HEK293 (cell line): ENCODE measurements at regions not wholly inside any gene's neighbourhood (a gene's known extent, or its start where the extent isn't known, plus 50 kb on each side); places are given as distances from the start of the nearest gene placed in this dataset.

ENCODE experiments used
- CTCF ChIA-PET: fragments of 350-600 bp; formaldehyde crosslinking; extraction: SDS; loops from one replicate; lab custom pipeline; 2021; ENCODE audit warnings: antibody characterized with exemption; lab: Yijun Ruan, JAX
- POLR2A ChIA-PET: fragments of 300-600 bp; formaldehyde crosslinking; extraction: SDS; loops from one replicate; lab custom pipeline; 2020; ENCODE audit warnings: antibody characterized with exemption, inconsistent platforms; lab: Yijun Ruan, JAX
- H3K27ac ChIP-seq: fragments of 200-500 bp; sonication (Bioruptor generic); 2 replicates; pipeline ENCODE4 v1.5.1; 2014; ENCODE audit warnings: low read depth, low read length, control low read depth, inconsistent platforms; ENCODE audit errors: extremely low read depth
- H3K36me3 ChIP-seq, 2 experiments: fragments of 200-500 bp in 1 of 2; sonication (Bioruptor generic) in 1 of 2; 1 replicate in 1 of 2; 2 replicates in 1 of 2; pipeline ENCODE4 v1.5.1; 2014 to 2017; ENCODE audit warnings: inconsistent platforms in 2 of 2, low read length in 2 of 2; ENCODE audit not compliant: control insufficient read depth in 2 of 2, insufficient read depth in 1 of 2
- H3K4me1 ChIP-seq: fragments of 200-500 bp; sonication (Bioruptor generic); 2 replicates; pipeline ENCODE4 v1.5.1; 2014; ENCODE audit warnings: mild to moderate bottlenecking, low read length, inconsistent platforms; ENCODE audit not compliant: control insufficient read depth, insufficient read depth
- H3K4me3 ChIP-seq: 2 replicates; pipeline ENCODE4 v1.5.1; 2011; ENCODE audit warnings: low read depth, mild to moderate bottlenecking, control low read depth, low read length, moderate library complexity
- H3K9me3 ChIP-seq: fragments of 200-500 bp; sonication (Bioruptor generic); 2 replicates; pipeline ENCODE4 v1.5.1; 2014; ENCODE audit warnings: low read depth, low read length, inconsistent platforms; ENCODE audit not compliant: control insufficient read depth, insufficient read depth
- ELK4 ChIP-seq: IDR thresholded peaks from 2 replicates; pipeline ENCODE4 v1.6.1; 2011; ENCODE audit warnings: mild to moderate bottlenecking, low read depth, low read length, borderline replicate concordance
- OSR2 ChIP-seq: fragments of 450-650 bp; formaldehyde crosslinking; IDR thresholded peaks from 2 replicates; pipeline ENCODE4 v1.5.1; 2016; ENCODE audit warnings: missing biosample characterization, missing genetic modification characterization
- PRDM2 ChIP-seq: fragments of 450-650 bp; formaldehyde crosslinking; IDR thresholded peaks from 2 replicates; pipeline ENCODE4 v1.5.1; 2016; ENCODE audit warnings: missing biosample characterization, missing genetic modification characterization, borderline replicate concordance
- ZBTB6 ChIP-seq: fragments of 450-650 bp; formaldehyde crosslinking; IDR thresholded peaks from 2 replicates; pipeline ENCODE4 v1.5.1; 2017; ENCODE audit warnings: missing biosample characterization, missing genetic modification characterization
- ZNF169 ChIP-seq: fragments of 450-650 bp; formaldehyde crosslinking; IDR thresholded peaks from 2 replicates; pipeline ENCODE4 v1.5.1; 2016; ENCODE audit warnings: missing biosample characterization, missing genetic modification characterization
- ZNF26 ChIP-seq: fragments of 450-650 bp; formaldehyde crosslinking; IDR thresholded peaks from 2 replicates; pipeline ENCODE4 v1.5.1; 2016; ENCODE audit warnings: missing biosample characterization, missing genetic modification characterization
- ZNF324 ChIP-seq: fragments of 450-650 bp; formaldehyde crosslinking; IDR thresholded peaks from 2 replicates; pipeline ENCODE4 v1.5.1; 2016; ENCODE audit warnings: missing biosample characterization, missing genetic modification characterization
- ZNF488 ChIP-seq: fragments of 450-650 bp; formaldehyde crosslinking; IDR thresholded peaks from 2 replicates; pipeline ENCODE4 v1.5.1; 2016; ENCODE audit warnings: missing biosample characterization, missing genetic modification characterization
- ZNF639 ChIP-seq: fragments of 450-650 bp; formaldehyde crosslinking; IDR thresholded peaks from 2 replicates; pipeline ENCODE4 v1.5.1; 2016; ENCODE audit warnings: missing biosample characterization, missing genetic modification characterization
- ZNF658 ChIP-seq: fragments of 450-650 bp; formaldehyde crosslinking; IDR thresholded peaks from 2 replicates; pipeline ENCODE4; 2016; ENCODE audit warnings: missing biosample characterization, missing genetic modification characterization
- ZNF692 ChIP-seq: fragments of 450-650 bp; formaldehyde crosslinking; IDR thresholded peaks from 2 replicates; pipeline ENCODE4 v1.5.1; 2016; ENCODE audit warnings: missing biosample characterization, missing genetic modification characterization
- ZNF704 ChIP-seq: fragments of 450-650 bp; formaldehyde crosslinking; IDR thresholded peaks from 2 replicates; pipeline ENCODE4 v1.5.1; 2016; ENCODE audit warnings: missing biosample characterization, missing genetic modification characterization
- ZNF791 ChIP-seq: fragments of 450-650 bp; formaldehyde crosslinking; IDR thresholded peaks from 2 replicates; pipeline ENCODE4 v1.5.1; 2016; ENCODE audit warnings: missing biosample characterization, missing genetic modification characterization
- ZSCAN4 ChIP-seq: fragments of 450-650 bp; formaldehyde crosslinking; IDR thresholded peaks from 2 replicates; pipeline ENCODE4 v1.5.1; 2017; ENCODE audit warnings: missing biosample characterization, missing genetic modification characterization

GRCh38 chr6:131490441-131490840 lies 82.6 kb upstream of the ARG1 start:
- H3K4me3 ChIP-seq = no peak overlapping the region
- CTCF ChIA-PET = no interaction called here
- POLR2A ChIA-PET = no interaction called here
- H3K27ac ChIP-seq = no peak overlapping the region
- no peaks in the 10 kb centered on the region for H3K9me3 ChIP-seq
- no peaks in the 10 kb centered on the region for H3K36me3 ChIP-seq
- TF ChIP-seq ZNF692 (no peak), ZNF791 (tag by site-specific recombination) (no peak), PRDM2 (tag by site-specific recombination) (no peak), ZSCAN4 (tag by site-specific recombination) (no peak), ZNF704 (tag by site-specific recombination) (no peak), ZNF639 (tag by site-specific recombination) (no peak), ZNF488 (tag by site-specific recombination) (no peak), ELK4 (no peak), ZBTB6 (tag by site-specific recombination) (no peak), ZNF169 (tag by site-specific recombination) (no peak), ZNF26 (tag by site-specific recombination) (no peak), OSR2 (no peak), ZNF324 (tag by site-specific recombination) (no peak), ZNF658 (no peak)
- TF ChIP-seq, all 188 proteins: peak for 0
- no peaks in the 10 kb centered on the region for H3K4me1 ChIP-seq
